Right lobe of liver (tissue), 4 donors: ENCODE measurements at regions not wholly inside any gene's neighbourhood (a gene's known extent, or its start where the extent isn't known, plus 50 kb on each side); places are given as distances from the start of the nearest gene placed in this dataset.

ENCODE experiments used
- POLR2A ChIP-seq: fragments of 450-650 bp; IDR thresholded peaks from one replicate; pipeline ENCODE4 v1.6.1; 2017; ENCODE audit warnings: antibody characterized with exemption, mild to moderate bottlenecking
- TF ChIP-seq, protein P1 (sequence below), 4 donors: fragments of 200-600 bp in 3 of 4; fragments of 450-650 bp in 1 of 4; IDR thresholded peaks; one replicate each; pipeline versions ENCODE4 v1.5.1 to v1.8.0; 2016 to 2022; ENCODE audit warnings: antibody characterized with exemption in 4 of 4, mild to moderate bottlenecking in 2 of 4
- donor health status: DM: no; HTN: no; CAD: no.
- donor health status: DM: no; HTN: no; CAD: no.
- donor health status: DM: no; HTN: yes; CAD: no.

DNA sequence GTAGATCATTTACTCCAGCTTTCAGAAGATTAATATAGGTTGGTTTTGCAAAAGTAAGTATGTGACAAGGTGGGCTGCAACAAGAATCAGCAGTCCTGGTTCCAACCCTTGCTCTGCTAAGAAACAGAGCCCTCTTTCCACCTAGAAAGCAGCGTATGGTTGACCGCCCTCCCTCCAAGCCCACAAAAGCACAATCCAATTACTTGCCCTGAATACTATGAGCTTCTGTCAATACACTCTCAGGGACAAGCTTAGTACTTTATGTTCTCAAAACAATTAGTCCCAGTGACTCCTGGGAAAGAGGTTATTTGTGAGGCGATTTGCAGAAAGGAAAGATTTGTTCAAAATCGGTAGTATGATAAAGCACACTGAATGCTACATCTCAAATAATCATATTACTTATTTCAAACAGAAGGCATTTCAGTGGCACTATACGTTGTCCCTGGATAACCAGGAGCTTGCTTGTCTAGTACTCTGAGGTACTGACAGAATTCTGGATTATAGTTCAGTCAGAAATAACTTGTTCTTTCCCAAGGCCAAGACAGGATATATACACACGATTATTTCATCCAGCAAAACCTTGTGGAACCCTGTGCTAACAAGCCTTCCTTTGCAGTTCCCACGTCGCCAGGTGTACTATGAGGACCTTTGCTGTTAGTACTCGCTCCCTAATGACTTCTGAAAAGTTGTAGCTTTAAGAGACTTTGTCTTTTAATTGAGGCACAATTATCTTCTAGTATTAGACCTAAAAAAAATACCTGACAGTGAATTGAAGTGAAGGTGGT, 96.9 kb upstream of the ADTRP start:
- TF ChIP-seq, protein P1, sequence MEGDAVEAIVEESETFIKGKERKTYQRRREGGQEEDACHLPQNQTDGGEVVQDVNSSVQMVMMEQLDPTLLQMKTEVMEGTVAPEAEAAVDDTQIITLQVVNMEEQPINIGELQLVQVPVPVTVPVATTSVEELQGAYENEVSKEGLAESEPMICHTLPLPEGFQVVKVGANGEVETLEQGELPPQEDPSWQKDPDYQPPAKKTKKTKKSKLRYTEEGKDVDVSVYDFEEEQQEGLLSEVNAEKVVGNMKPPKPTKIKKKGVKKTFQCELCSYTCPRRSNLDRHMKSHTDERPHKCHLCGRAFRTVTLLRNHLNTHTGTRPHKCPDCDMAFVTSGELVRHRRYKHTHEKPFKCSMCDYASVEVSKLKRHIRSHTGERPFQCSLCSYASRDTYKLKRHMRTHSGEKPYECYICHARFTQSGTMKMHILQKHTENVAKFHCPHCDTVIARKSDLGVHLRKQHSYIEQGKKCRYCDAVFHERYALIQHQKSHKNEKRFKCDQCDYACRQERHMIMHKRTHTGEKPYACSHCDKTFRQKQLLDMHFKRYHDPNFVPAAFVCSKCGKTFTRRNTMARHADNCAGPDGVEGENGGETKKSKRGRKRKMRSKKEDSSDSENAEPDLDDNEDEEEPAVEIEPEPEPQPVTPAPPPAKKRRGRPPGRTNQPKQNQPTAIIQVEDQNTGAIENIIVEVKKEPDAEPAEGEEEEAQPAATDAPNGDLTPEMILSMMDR (IDR thresholded peaks at IDR 0.05) = no peak
- no peak for TF ChIP-seq POLR2A
